IPS-15b (cell line): ENCODE measurements at regions not wholly inside any gene's neighbourhood (a gene's known extent, or its start where the extent isn't known, plus 50 kb on each side); places are given as distances from the start of the nearest gene placed in this dataset.

Source experiments
- H3K27me3 ChIP-seq: one replicate; pipeline ENCODE4 v1.6.1; 2013; ENCODE audit warnings: low read length; ENCODE audit not compliant: control insufficient read depth, insufficient read depth
- H3K36me3 ChIP-seq: one replicate; pipeline ENCODE4 v1.6.1; 2013; ENCODE audit warnings: low read length; ENCODE audit not compliant: control insufficient read depth, insufficient read depth
- H3K4me1 ChIP-seq: one replicate; pipeline ENCODE4 v1.6.1; 2013; ENCODE audit warnings: mild to moderate bottlenecking, low read length; ENCODE audit not compliant: control insufficient read depth, insufficient read depth
- H3K4me3 ChIP-seq: one replicate; pipeline ENCODE4 v1.5.1; 2013; ENCODE audit warnings: low read depth, low read length
- H3K9ac ChIP-seq: one replicate; pipeline ENCODE4 v1.6.1; 2013; ENCODE audit warnings: low read depth, mild to moderate bottlenecking, low read length
- H3K9me3 ChIP-seq: one replicate; pipeline ENCODE4 v1.6.1; 2013; ENCODE audit warnings: mild to moderate bottlenecking, low read length; ENCODE audit not compliant: control insufficient read depth, insufficient read depth

DNA sequence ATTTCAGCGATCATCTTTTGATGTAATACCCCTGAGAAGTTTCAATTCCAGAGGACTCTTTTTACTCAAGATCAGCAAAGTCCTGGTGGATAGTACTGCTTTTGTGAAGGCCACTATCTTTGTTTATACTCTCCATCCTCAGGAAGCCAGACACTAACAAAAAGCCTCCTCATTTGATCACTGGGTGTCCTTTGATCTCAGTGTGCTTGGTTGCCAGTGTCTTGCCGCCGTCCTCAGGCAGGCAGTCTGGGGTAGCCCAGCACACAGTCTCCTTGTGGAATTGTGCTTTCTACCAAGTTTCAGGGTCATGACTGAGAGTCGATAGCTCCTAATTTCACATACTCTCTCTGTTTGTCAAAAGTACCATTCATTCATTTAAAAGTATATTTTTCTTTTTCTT is 762.2 kb downstream of the EFNB2 start:
- no peaks in the 10 kb centered on the region for H3K36me3 ChIP-seq
- H3K9ac ChIP-seq = no peak overlapping the region
- no peaks in the 10 kb centered on the region for H3K4me1 ChIP-seq
- no peaks in the 10 kb centered on the region for H3K9me3 ChIP-seq
- H3K4me3 ChIP-seq = no peak overlapping the region
- no peaks in the 10 kb centered on the region for H3K27me3 ChIP-seq

DNA sequence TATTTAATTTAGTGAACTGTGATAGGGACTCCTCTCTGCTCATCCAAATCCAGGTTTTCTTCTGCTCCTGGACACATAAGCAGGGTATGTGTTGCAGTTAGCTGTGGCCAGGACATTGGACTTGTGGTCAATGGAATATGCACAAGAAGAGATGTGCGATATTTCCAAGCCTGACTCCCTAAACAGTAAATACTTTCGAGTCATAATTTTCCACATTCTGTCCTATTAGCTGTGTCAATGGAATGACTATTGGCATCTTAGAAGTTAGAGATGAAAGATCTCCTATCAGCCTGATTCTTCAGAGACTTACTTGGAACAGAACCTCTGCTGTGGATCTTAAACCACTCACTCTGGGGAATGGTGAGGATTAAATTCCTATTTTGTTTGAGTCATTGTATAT is 771.0 kb downstream of the EFNB2 start:
- Histone ChIP-seq H3K4me3 (no peak overlapping the region), H3K36me3 (no peaks in the 10 kb centered on the region), H3K27me3 (no peaks in the 10 kb centered on the region), H3K9me3 (no peaks in the 10 kb centered on the region), H3K9ac (no peak overlapping the region), H3K4me1 (no peaks in the 10 kb centered on the region)

DNA sequence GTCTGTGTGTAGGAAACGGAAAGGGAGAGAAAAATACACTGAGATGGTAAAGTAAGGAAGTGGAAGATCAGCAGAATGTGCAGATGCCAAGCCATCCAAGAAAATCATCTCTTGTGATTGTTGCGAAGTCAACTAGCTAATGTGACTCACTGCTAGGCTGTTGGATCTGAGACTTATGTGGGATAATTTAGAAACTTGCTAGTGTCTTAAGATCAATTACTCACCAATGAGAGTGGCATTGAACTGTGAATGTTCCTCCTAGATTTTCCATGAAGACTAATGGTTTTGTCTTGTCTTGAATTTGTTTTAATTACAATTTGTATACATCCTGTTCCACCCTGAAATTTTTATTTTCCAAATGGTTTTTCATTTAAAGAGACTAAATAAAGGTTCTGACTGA is 771.6 kb downstream of the EFNB2 start:
- Histone ChIP-seq H3K27me3 (no peaks in the 10 kb centered on the region), H3K9ac (no peak overlapping the region), H3K36me3 (no peaks in the 10 kb centered on the region), H3K4me1 (no peaks in the 10 kb centered on the region), H3K9me3 (no peaks in the 10 kb centered on the region), H3K4me3 (no peak overlapping the region)

DNA sequence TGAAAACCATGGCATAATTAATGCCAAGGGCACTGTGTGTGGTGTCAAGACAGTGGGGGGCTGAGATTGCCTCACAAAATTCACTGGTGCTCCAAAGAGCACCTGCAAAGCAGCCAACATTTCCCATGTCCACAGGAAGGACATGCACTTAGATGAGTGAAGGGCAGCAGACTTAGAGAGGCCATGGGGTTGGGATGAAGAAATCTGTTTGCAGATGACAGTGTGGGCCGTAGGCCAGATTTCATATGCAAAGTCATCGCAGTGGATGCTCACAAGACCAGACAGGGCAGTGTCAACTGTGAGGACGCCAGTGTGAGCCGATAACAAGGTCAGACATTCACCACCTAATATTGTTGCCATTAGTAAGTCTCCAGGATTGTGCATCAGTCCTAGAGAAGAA is 773.4 kb downstream of the EFNB2 start:
- H3K9me3 ChIP-seq = no peaks in the 10 kb centered on the region
- no peaks in the 10 kb centered on the region for H3K36me3 ChIP-seq
- H3K27me3 ChIP-seq = no peaks in the 10 kb centered on the region
- no peak overlapping the region for H3K4me3 ChIP-seq
- H3K4me1 ChIP-seq = no peaks in the 10 kb centered on the region
- no peak overlapping the region for H3K9ac ChIP-seq

DNA sequence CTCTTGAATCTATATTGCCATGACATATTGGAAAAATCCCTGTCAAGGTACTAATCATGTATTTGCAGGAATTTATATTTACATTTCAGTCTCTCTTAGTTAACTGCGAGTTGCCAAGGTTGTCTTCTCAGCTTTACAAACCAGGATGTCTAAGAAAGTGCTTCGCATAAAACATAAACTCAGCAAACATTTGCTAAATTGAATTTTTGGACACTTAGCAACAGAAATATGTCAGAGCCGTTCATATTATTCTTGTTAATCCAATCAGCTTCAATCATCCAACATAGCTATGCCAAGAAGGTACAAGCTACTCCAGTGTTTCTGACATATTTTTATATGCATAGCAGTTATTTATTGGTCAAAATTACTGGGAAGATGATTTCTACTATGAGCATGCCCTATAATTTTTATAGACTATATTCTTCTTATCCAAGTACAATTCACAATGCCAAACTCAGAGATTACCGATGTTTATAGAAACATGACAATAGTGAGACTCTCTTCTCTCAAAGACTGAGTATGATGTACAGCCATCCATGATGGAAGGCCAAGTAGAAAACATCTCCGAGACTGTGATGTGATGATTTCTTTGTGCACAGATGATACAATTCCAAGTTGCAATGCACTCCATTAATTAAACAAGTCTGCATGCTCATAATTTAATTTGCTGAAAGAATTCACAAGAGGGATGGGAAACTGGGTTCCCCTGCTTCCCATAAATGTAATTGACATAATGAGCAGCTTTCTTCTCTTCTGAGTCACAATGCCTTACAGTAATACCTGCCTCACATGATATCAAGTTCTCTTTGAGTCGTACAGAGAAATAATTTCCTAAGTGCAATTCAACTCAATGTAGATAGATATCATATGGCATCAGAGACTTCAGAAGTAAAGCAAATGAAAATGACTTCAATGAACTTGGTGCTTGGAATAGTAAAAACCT is 776.3 kb downstream of the EFNB2 start:
- Histone ChIP-seq H3K4me3 (no peak overlapping the region), H3K4me1 (no peaks in the 10 kb centered on the region), H3K9me3 (no peaks in the 10 kb centered on the region), H3K27me3 (no peaks in the 10 kb centered on the region), H3K36me3 (no peaks in the 10 kb centered on the region), H3K9ac (no peak overlapping the region)

- no peaks in the 10 kb centered on the region for H3K27me3 ChIP-seq
- no peaks in the 10 kb centered on the region for H3K36me3 ChIP-seq
- H3K9me3 ChIP-seq = no peaks in the 10 kb centered on the region
- H3K9ac ChIP-seq = no peak overlapping the region
- H3K4me1 ChIP-seq = no peaks in the 10 kb centered on the region
- H3K4me3 ChIP-seq = no peak overlapping the region
These were observed 794.7 kb downstream of the EFNB2 start for GRCh38 chr13:105740739-105741138.

- H3K9me3 ChIP-seq = no peaks in the 10 kb centered on the region
- no peaks in the 10 kb centered on the region for H3K27me3 ChIP-seq
- H3K4me3 ChIP-seq = no peak overlapping the region
- H3K9ac ChIP-seq = no peak overlapping the region
- H3K4me1 ChIP-seq = no peaks in the 10 kb centered on the region
- no peaks in the 10 kb centered on the region for H3K36me3 ChIP-seq
These were observed 797.8 kb downstream of the EFNB2 start for GRCh38 chr13:105737688-105738087.

- no peaks in the 10 kb centered on the region for H3K36me3 ChIP-seq
- H3K27me3 ChIP-seq = no peaks in the 10 kb centered on the region
- no peak overlapping the region for H3K9ac ChIP-seq
- H3K4me3 ChIP-seq = no peak overlapping the region
- no peaks in the 10 kb centered on the region for H3K4me1 ChIP-seq
- no peaks in the 10 kb centered on the region for H3K9me3 ChIP-seq
These were observed 800.2 kb downstream of the EFNB2 start for GRCh38 chr13:105735281-105735680.

- no peaks in the 10 kb centered on the region for H3K27me3 ChIP-seq
- H3K36me3 ChIP-seq = no peaks in the 10 kb centered on the region
- H3K4me3 ChIP-seq = no peak overlapping the region
- no peak overlapping the region for H3K9ac ChIP-seq
- no peaks in the 10 kb centered on the region for H3K4me1 ChIP-seq
- no peaks in the 10 kb centered on the region for H3K9me3 ChIP-seq
These were observed 802.5 kb downstream of the EFNB2 start for GRCh38 chr13:105732806-105733529.

DNA sequence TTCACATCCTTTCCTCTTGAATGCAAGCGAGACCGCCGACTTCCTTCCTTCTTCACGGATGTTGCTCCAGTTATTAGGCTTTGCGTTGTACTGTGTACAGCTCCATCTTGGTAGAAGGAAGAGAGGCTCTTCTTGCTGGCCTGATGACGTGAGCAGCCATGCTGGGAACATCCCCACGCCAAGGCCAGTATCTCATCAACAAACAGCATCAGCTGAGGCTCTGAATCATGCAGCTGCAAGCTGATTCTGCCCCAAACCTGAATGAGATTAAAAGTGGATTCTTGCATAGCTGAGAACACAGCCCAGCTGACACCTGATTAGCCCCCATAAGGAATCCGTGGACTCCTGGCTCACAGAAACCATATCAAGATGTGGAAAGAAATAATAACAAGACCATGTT is 809.6 kb downstream of the EFNB2 start:
- Histone ChIP-seq H3K27me3 (no peaks in the 10 kb centered on the region), H3K4me3 (no peak overlapping the region), H3K9me3 (no peaks in the 10 kb centered on the region), H3K36me3 (no peaks in the 10 kb centered on the region), H3K9ac (no peak overlapping the region), H3K4me1 (no peaks in the 10 kb centered on the region)

DNA sequence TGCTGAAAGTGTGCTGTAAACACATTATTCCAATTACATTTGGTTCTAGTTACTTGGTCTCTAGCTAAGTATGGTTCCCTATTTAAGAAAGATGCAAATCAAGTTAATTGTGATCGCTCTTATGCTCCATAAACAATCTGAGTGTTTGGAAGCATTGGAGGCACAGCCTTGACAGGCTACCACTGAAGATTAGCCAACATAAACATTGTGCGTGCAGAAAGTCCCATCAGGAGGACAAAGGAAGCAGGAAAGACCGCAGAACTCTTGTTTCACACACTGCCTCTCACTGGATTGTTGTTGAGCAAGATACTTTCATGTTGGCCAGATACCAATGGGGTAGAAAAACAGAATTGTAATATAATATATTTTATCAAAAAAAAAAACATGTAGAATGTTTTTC is 814.4 kb downstream of the EFNB2 start:
- H3K27me3 ChIP-seq = no peaks in the 10 kb centered on the region
- no peak overlapping the region for H3K9ac ChIP-seq
- no peaks in the 10 kb centered on the region for H3K9me3 ChIP-seq
- no peaks in the 10 kb centered on the region for H3K36me3 ChIP-seq
- no peak overlapping the region for H3K4me3 ChIP-seq
- no peaks in the 10 kb centered on the region for H3K4me1 ChIP-seq

- Histone ChIP-seq H3K4me1 (no peaks in the 10 kb centered on the region), H3K36me3 (no peaks in the 10 kb centered on the region), H3K27me3 (no peaks in the 10 kb centered on the region), H3K9ac (no peak overlapping the region), H3K4me3 (no peak overlapping the region), H3K9me3 (no peaks in the 10 kb centered on the region)
These were observed 815.6 kb downstream of the EFNB2 start for GRCh38 chr13:105719859-105720258.
